HCT116 (cell line): ENCODE measurements at regions not wholly inside any gene's neighbourhood (a gene's known extent, or its start where the extent isn't known, plus 50 kb on each side); places are given as distances from the start of the nearest gene placed in this dataset.

Experiments
- ATAC-seq: fragments of 200-7000 bp; cut with Tn5 transposase; 2 replicates; pipeline ENCODE4 v1.9.1; 2020; ENCODE audit warnings: mild to moderate bottlenecking, moderate library complexity
- BruUV-seq: library from RNA; stranded (reverse); fragments of 400-500 nt; replicated peaks from 2 replicates; lab custom pipeline; 2021; lab: Mats Ljungman, UMichigan
- CTCF ChIA-PET: fragments of 300-600 bp; sonication (Branson Sonifier 250); formaldehyde crosslinking; loops from one replicate; lab custom pipeline; 2021; ENCODE audit warnings: antibody characterized with exemption; lab: Charles Lee
- POLR2A ChIA-PET: fragments of 300-600, 350-600 bp; sonication (Branson Sonifier 250); formaldehyde crosslinking; loops from one replicate; lab custom pipeline; 2021; ENCODE audit warnings: antibody characterized with exemption; lab: Charles Lee
- RAD21 ChIA-PET, 2 experiments: fragments of 300-600 bp; sonication (Branson Sonifier 250); formaldehyde crosslinking; loops; one replicate each; lab custom pipeline; 2023; ENCODE audit warnings: low total read pairs in 2 of 2; ENCODE audit not compliant: uncharacterized antibody in 2 of 2, unreplicated experiment in 2 of 2, low non-redundant PET in 1 of 2; lab: Charles Lee
- DNase-seq: peaks from one replicate; pipeline ENCODE4 v3.0.0-alpha.2; 2010; ENCODE audit warnings: low read depth, low spot score
- H2AFZ ChIP-seq: fragments of 200-600 bp; shearing (Covaris generic), sonication (generic); 2 replicates; pipeline ENCODE4 v1.6.1; 2017; ENCODE audit warnings: low read depth, mixed run types, mixed read lengths, antibody characterized with exemption, low read length; ENCODE audit not compliant: poor library complexity, severe bottlenecking
- H3K27ac ChIP-seq: 2 replicates; pipeline ENCODE4 v1.5.1; 2012; ENCODE audit warnings: low read depth, low read length
- H3K27me3 ChIP-seq: fragments of 200-600 bp; sonication (generic); 2 replicates; pipeline ENCODE4 v1.6.1; 2016; ENCODE audit warnings: mixed run types, low read length, mixed read lengths; ENCODE audit not compliant: insufficient read depth
- H3K36me3 ChIP-seq, 2 experiments: fragments of 200-500 bp in 1 of 2; fragments of 200-600 bp in 1 of 2; sonication (Bioruptor generic) in 1 of 2; sonication (generic) in 1 of 2; 2 replicates each; pipeline versions ENCODE4 v1.5.1 to v1.6.1; 2014 to 2016; ENCODE audit warnings: low read length in 2 of 2, inconsistent platforms in 1 of 2, mixed read lengths in 1 of 2, mixed run types in 1 of 2; ENCODE audit not compliant: insufficient read depth in 2 of 2, control insufficient read depth in 1 of 2
- H3K4me1 ChIP-seq, 2 experiments: fragments of 200-600 bp in 1 of 2; sonication (generic) in 1 of 2; 2 replicates each; pipeline versions ENCODE4 v1.5.1 to v1.6.1; 2012 to 2017; ENCODE audit warnings: low read length in 2 of 2, inconsistent platforms in 1 of 2, mild to moderate bottlenecking in 1 of 2, mixed read lengths in 1 of 2, mixed run types in 1 of 2, moderate library complexity in 1 of 2; ENCODE audit not compliant: insufficient read depth in 2 of 2, control insufficient read depth in 1 of 2
- H3K4me2 ChIP-seq: fragments of 200-600 bp; sonication (generic); 2 replicates; pipeline ENCODE4 v1.6.1; 2017; ENCODE audit warnings: mixed run types, low read length, mixed read lengths
- H3K4me3 ChIP-seq, 2 experiments: fragments of 200-600 bp in 1 of 2; sonication (generic) in 1 of 2; replicated peaks in 1 of 2; 2 replicates each; pipeline ENCODE4 v1.5.1; 2011 to 2016; ENCODE audit warnings: low read length in 2 of 2, control low read depth in 1 of 2, low read depth in 1 of 2, mild to moderate bottlenecking in 1 of 2, mixed read lengths in 1 of 2, mixed run types in 1 of 2
- H3K79me2 ChIP-seq: fragments of 200-600 bp; sonication (generic); 2 replicates; pipeline ENCODE4 v1.6.1; 2017; ENCODE audit warnings: mild to moderate bottlenecking, mixed run types, low read length, moderate library complexity, mixed read lengths; ENCODE audit not compliant: insufficient read depth
- H3K9ac ChIP-seq: fragments of 200-600 bp; sonication (generic); 2 replicates; pipeline ENCODE4 v1.6.1; 2016; ENCODE audit warnings: low read length, mixed read lengths
- H3K9me2 ChIP-seq: fragments of 200-600 bp; sonication (generic), shearing (Covaris generic); 2 replicates; pipeline ENCODE4 v1.6.1; 2017; ENCODE audit warnings: mixed run types, mild to moderate bottlenecking, moderate library complexity; ENCODE audit not compliant: insufficient read depth
- H3K9me3 ChIP-seq, 2 experiments: fragments of 200-500 bp in 1 of 2; fragments of 200-600 bp in 1 of 2; sonication (Bioruptor generic) in 1 of 2; sonication (generic) in 1 of 2; 2 replicates each; pipeline ENCODE4 v1.6.1; 2014 to 2017; ENCODE audit warnings: low read length in 2 of 2, mixed read lengths in 2 of 2, inconsistent platforms in 1 of 2, low read depth in 1 of 2, mild to moderate bottlenecking in 1 of 2, mixed run types in 1 of 2, moderate library complexity in 1 of 2; ENCODE audit not compliant: control insufficient read depth in 1 of 2, insufficient read depth in 1 of 2
- H4K20me1 ChIP-seq: fragments of 200-600 bp; sonication (generic), shearing (Covaris generic); 2 replicates; pipeline ENCODE4 v1.6.1; 2017; ENCODE audit warnings: mixed run types, mild to moderate bottlenecking, moderate library complexity; ENCODE audit not compliant: insufficient read depth
- ATF3 ChIP-seq: IDR thresholded peaks from 2 replicates; pipeline ENCODE4 v1.6.1; 2012
- CBX3 ChIP-seq: IDR thresholded peaks from 2 replicates; pipeline ENCODE4 v1.6.1; 2012; ENCODE audit warnings: low read depth
- CEBPB ChIP-seq: IDR thresholded peaks from 2 replicates; pipeline ENCODE4 v1.6.1; 2012; ENCODE audit warnings: low read depth
- EGR1 ChIP-seq: IDR thresholded peaks from 2 replicates; pipeline ENCODE4 v1.6.1; 2012; ENCODE audit warnings: low read depth
- ELF1 ChIP-seq: IDR thresholded peaks from 2 replicates; pipeline ENCODE4 v1.6.1; 2012; ENCODE audit warnings: low read depth, borderline replicate concordance
- EZH2phosphoT487 ChIP-seq: fragments of 200-600 bp; IDR thresholded peaks from 2 replicates; pipeline ENCODE4 v1.6.1; 2018; ENCODE audit warnings: antibody characterized with exemption, borderline replicate concordance
- FOSL1 ChIP-seq: IDR thresholded peaks from 2 replicates; pipeline ENCODE4 v1.6.1; 2012; ENCODE audit warnings: low read depth
- MAX ChIP-seq: IDR thresholded peaks from 2 replicates; pipeline ENCODE4 v1.6.1; 2012
- POLR2A ChIP-seq: IDR thresholded peaks from 2 replicates; pipeline ENCODE4 v1.7.0; 2011; ENCODE audit warnings: borderline replicate concordance; ENCODE audit not compliant: insufficient read depth, insufficient read length; ENCODE audit errors: extremely low read depth
- POLR2AphosphoS5 ChIP-seq: IDR thresholded peaks from 2 replicates; pipeline ENCODE4 v1.6.1; 2011; ENCODE audit warnings: mild to moderate bottlenecking, low read depth, low read length, moderate library complexity
- RAD21 ChIP-seq: IDR thresholded peaks from 2 replicates; pipeline ENCODE4 v1.6.1; 2012; ENCODE audit warnings: low read depth, mild to moderate bottlenecking
- REST ChIP-seq: IDR thresholded peaks from 2 replicates; pipeline ENCODE4 v1.6.1; 2012; ENCODE audit warnings: low read depth
- SP1 ChIP-seq: IDR thresholded peaks from 2 replicates; pipeline ENCODE4 v1.6.1; 2012; ENCODE audit warnings: low read depth
- YY1 ChIP-seq: IDR thresholded peaks from 2 replicates; pipeline ENCODE4 v1.6.1; 2011; ENCODE audit warnings: low read length, low read depth, moderate library complexity, mild to moderate bottlenecking; ENCODE audit not compliant: insufficient replicate concordance; ENCODE audit errors: extremely low read depth
- ZBTB33 ChIP-seq: IDR thresholded peaks from 2 replicates; pipeline ENCODE4 v1.6.1; 2011; ENCODE audit warnings: mild to moderate bottlenecking, low read length, moderate library complexity; ENCODE audit not compliant: insufficient replicate concordance; ENCODE audit errors: extremely low read depth
- ZNF274 ChIP-seq: fragments of 200-500 bp; sonication (Bioruptor generic); IDR thresholded peaks from 2 replicates; pipeline ENCODE4 v1.6.1; 2014; ENCODE audit warnings: mild to moderate bottlenecking, low read depth, low read length, inconsistent platforms
- intact Hi-C: fragments of 100-400 bp; cut with micrococcal nuclease; formaldehyde crosslinking; loops from 2 replicates; pipeline ENCODE4 v1.10.0; 2022

GRCh38 chr20:61135266-61135665 is 116.8 kb upstream of the CDH4 start:
- Histone ChIP-seq H3K4me1 (no peaks in the 10 kb centered on the region), H3K27me3 (no peaks in the 10 kb centered on the region), H3K4me3 (no peak overlapping the region), H3K27ac (no peak overlapping the region), H3K4me2 (no peak overlapping the region), H3K79me2 (no peaks in the 10 kb centered on the region), H4K20me1 (no peaks in the 10 kb centered on the region), H3K36me3 (no peaks in the 10 kb centered on the region), H3K9me2 (no peaks in the 10 kb centered on the region), H3K9ac (no peak overlapping the region), H2AFZ (no peak overlapping the region), H3K9me3 (peaks cover 7 to 14% of the 10 kb centered on the region in 2 experiments; a peak in 2 of 4 replicates)
- ATAC-seq (no peak), DNase-seq (no peak)
- intact Hi-C loops, result no loop called here
- no TSS peak for BruUV-seq
- ChIA-PET RAD21 (no interaction called here), POLR2A (no interaction called here), CTCF (no interaction called here)
- TF ChIP-seq SP1 (no peak), YY1 (no peak), EGR1 (no peak), POLR2A (no peak), FOSL1 (no peak), CBX3 (no peak), RAD21 (no peak), POLR2AphosphoS5 (no peak), ZBTB33 (no peak), ATF3 (no peak), ELF1 (no peak), EZH2phosphoT487 (no peak), MAX (no peak), ZNF274 (no peak), REST (no peak), CEBPB (no peak)
- TF ChIP-seq, all 23 proteins: peak for 0
